Gastrocnemius medialis (tissue), 4 donors: ENCODE measurements at regions not wholly inside any gene's neighbourhood (a gene's known extent, or its start where the extent isn't known, plus 50 kb on each side); places are given as distances from the start of the nearest gene placed in this dataset.

ENCODE experiments used
- POLR2A ChIP-seq, 2 donors: fragments of 450-650 bp; IDR thresholded peaks; one replicate each; pipeline ENCODE4 v1.6.1; 2017; ENCODE audit warnings: antibody characterized with exemption in 2 of 2, mild to moderate bottlenecking in 2 of 2, moderate library complexity in 2 of 2
- TF ChIP-seq, protein P1 (sequence below), 5 experiments: fragments of 450-650 bp in 3 of 5; fragments of 200-600 bp in 2 of 5; sonication (generic) in 2 of 5; IDR thresholded peaks in 4 of 5; conservative IDR thresholded peaks in 1 of 5; 1 replicate in 4 of 5; 2 replicates in 1 of 5; pipeline ENCODE4 v1.5.1; 2016 to 2019; ENCODE audit warnings: antibody characterized with exemption in 5 of 5, mild to moderate bottlenecking in 3 of 5, moderate library complexity in 3 of 5

- TF ChIP-seq, protein P1, sequence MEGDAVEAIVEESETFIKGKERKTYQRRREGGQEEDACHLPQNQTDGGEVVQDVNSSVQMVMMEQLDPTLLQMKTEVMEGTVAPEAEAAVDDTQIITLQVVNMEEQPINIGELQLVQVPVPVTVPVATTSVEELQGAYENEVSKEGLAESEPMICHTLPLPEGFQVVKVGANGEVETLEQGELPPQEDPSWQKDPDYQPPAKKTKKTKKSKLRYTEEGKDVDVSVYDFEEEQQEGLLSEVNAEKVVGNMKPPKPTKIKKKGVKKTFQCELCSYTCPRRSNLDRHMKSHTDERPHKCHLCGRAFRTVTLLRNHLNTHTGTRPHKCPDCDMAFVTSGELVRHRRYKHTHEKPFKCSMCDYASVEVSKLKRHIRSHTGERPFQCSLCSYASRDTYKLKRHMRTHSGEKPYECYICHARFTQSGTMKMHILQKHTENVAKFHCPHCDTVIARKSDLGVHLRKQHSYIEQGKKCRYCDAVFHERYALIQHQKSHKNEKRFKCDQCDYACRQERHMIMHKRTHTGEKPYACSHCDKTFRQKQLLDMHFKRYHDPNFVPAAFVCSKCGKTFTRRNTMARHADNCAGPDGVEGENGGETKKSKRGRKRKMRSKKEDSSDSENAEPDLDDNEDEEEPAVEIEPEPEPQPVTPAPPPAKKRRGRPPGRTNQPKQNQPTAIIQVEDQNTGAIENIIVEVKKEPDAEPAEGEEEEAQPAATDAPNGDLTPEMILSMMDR (IDR thresholded peaks at IDR 0.05 in 4 of 5, conservative IDR thresholded peaks at IDR 0.05 in 1 of 5), result no peak
- no peak for TF ChIP-seq POLR2A (IDR thresholded peaks at IDR 0.05)
These were observed 253.4 kb downstream of the PRL start for GRCh38 chr6:22043284-22043962.
